C4-2B (cell line): ENCODE measurements at regions not wholly inside any gene's neighbourhood (a gene's known extent, or its start where the extent isn't known, plus 50 kb on each side); places are given as distances from the start of the nearest gene placed in this dataset.

ENCODE experiments used
- ZFX ChIP-seq: fragments of 450-650 bp; IDR thresholded peaks from 2 replicates; pipeline ENCODE4 v1.6.1; 2017
- TF ChIP-seq, protein P1 (sequence below): fragments of 450-650 bp; conservative IDR thresholded peaks from 2 replicates; pipeline ENCODE4 v1.5.1; 2017; ENCODE audit warnings: mild to moderate bottlenecking

GRCh38 chr12:89970722-89971121 is 262.1 kb upstream of the ATP2B1 start:
- TF ChIP-seq, protein P1, sequence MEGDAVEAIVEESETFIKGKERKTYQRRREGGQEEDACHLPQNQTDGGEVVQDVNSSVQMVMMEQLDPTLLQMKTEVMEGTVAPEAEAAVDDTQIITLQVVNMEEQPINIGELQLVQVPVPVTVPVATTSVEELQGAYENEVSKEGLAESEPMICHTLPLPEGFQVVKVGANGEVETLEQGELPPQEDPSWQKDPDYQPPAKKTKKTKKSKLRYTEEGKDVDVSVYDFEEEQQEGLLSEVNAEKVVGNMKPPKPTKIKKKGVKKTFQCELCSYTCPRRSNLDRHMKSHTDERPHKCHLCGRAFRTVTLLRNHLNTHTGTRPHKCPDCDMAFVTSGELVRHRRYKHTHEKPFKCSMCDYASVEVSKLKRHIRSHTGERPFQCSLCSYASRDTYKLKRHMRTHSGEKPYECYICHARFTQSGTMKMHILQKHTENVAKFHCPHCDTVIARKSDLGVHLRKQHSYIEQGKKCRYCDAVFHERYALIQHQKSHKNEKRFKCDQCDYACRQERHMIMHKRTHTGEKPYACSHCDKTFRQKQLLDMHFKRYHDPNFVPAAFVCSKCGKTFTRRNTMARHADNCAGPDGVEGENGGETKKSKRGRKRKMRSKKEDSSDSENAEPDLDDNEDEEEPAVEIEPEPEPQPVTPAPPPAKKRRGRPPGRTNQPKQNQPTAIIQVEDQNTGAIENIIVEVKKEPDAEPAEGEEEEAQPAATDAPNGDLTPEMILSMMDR = no peak
- TF ChIP-seq ZFX = no peak
